Parathyroid adenoma (tissue), 2 donors: ENCODE measurements at regions not wholly inside any gene's neighbourhood (a gene's known extent, or its start where the extent isn't known, plus 50 kb on each side); places are given as distances from the start of the nearest gene placed in this dataset.

Source experiments
- H2AFZ ChIP-seq: fragments of 300-600 bp; sonication (generic); one replicate; pipeline ENCODE4 v1.7.0; 2017; ENCODE audit warnings: antibody characterized with exemption, mild to moderate bottlenecking
- H3K27ac ChIP-seq: fragments of 300-600 bp; sonication (generic); one replicate; pipeline ENCODE4 v1.7.0; 2017
- H3K27me3 ChIP-seq: fragments of 300-600 bp; sonication (generic); one replicate; pipeline ENCODE4 v1.7.0; 2017; ENCODE audit warnings: low read length; ENCODE audit not compliant: control insufficient read depth, insufficient read depth
- H3K36me3 ChIP-seq: fragments of 300-600 bp; sonication (generic); one replicate; pipeline ENCODE4 v1.7.0; 2017; ENCODE audit warnings: low read length; ENCODE audit not compliant: control insufficient read depth, insufficient read depth
- H3K4me1 ChIP-seq: fragments of 300-600 bp; sonication (generic); one replicate; pipeline ENCODE4 v1.7.0; 2017; ENCODE audit warnings: control low read depth
- H3K4me2 ChIP-seq: fragments of 300-600 bp; sonication (generic); one replicate; pipeline ENCODE4 v1.7.0; 2017; ENCODE audit warnings: low read length
- H3K4me3 ChIP-seq: fragments of 300-600 bp; sonication (generic); one replicate; pipeline ENCODE4 v1.7.0; 2017; ENCODE audit warnings: low read depth, low read length
- H3K79me2 ChIP-seq: fragments of 300-600 bp; sonication (generic); one replicate; pipeline ENCODE4 v1.7.0; 2017; ENCODE audit warnings: control low read depth
- H3K9ac ChIP-seq: fragments of 300-600 bp; sonication (generic); one replicate; pipeline ENCODE4 v1.7.0; 2017; ENCODE audit warnings: mild to moderate bottlenecking
- H3K9me3 ChIP-seq: fragments of 300-600 bp; sonication (generic); one replicate; pipeline ENCODE4 v1.7.0; 2017; ENCODE audit warnings: low read length; ENCODE audit not compliant: control insufficient read depth
- TF ChIP-seq, protein P1 (sequence below): fragments of 300-600 bp; sonication (generic); IDR thresholded peaks from one replicate; pipeline ENCODE4 v1.7.0; 2017; ENCODE audit warnings: antibody characterized with exemption, mild to moderate bottlenecking
- donor health status: primary hyperparathyroidism.

DNA sequence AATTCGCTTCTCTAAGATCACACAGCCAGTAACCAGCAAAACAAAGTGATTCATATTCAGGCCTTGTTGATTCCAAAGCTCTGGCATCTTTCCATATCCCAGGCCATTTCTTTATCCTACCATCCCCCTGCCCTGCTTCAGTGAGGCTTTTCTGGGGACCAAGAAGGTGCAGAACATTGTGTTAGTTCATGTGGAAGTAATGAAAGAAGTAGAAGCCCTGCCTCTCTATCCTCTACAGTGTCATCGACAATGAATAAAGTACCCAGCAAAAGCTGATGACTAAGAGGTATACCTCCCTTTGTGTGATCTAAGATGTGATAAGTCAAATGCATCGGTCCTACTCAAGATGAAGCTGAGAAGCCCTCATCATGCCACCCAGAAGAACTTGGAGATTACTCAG lies 383.2 kb downstream of the BCL11A start:
- no peak overlapping the region for H3K4me2 ChIP-seq
- H3K27ac ChIP-seq: no peak overlapping the region
- TF ChIP-seq, protein P1, sequence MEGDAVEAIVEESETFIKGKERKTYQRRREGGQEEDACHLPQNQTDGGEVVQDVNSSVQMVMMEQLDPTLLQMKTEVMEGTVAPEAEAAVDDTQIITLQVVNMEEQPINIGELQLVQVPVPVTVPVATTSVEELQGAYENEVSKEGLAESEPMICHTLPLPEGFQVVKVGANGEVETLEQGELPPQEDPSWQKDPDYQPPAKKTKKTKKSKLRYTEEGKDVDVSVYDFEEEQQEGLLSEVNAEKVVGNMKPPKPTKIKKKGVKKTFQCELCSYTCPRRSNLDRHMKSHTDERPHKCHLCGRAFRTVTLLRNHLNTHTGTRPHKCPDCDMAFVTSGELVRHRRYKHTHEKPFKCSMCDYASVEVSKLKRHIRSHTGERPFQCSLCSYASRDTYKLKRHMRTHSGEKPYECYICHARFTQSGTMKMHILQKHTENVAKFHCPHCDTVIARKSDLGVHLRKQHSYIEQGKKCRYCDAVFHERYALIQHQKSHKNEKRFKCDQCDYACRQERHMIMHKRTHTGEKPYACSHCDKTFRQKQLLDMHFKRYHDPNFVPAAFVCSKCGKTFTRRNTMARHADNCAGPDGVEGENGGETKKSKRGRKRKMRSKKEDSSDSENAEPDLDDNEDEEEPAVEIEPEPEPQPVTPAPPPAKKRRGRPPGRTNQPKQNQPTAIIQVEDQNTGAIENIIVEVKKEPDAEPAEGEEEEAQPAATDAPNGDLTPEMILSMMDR: no peak
- H3K79me2 ChIP-seq: no peaks in the 10 kb centered on the region
- H3K4me3 ChIP-seq: no peak overlapping the region
- no peak overlapping the region for H3K9ac ChIP-seq
- no peaks in the 10 kb centered on the region for H3K27me3 ChIP-seq
- H2AFZ ChIP-seq: no peak overlapping the region
- no peaks in the 10 kb centered on the region for H3K36me3 ChIP-seq
- no peaks in the 10 kb centered on the region for H3K9me3 ChIP-seq
- no peaks in the 10 kb centered on the region for H3K4me1 ChIP-seq

DNA sequence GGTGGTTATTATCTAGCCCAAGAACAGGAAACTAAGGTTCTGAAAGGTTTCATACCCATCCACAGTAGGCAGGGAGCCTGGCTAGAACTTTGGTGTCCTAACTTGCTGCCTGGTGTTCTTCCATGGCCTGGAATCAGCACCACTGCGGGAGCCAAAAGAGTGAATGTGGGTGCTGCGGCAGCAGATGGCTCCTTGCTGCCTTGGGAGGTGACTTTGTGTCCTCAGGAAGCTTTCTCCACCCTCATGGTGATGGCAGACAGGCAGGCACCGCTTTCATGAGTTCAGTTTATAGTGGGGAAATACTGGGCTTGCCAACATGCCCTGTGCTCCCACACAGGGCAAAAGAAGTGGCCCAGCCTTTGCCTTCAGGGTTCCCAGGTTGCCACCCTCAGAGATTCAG lies 385.2 kb downstream of the BCL11A start:
- TF ChIP-seq, protein P1: no peak
- Histone ChIP-seq H3K4me1 (no peaks in the 10 kb centered on the region), H2AFZ (no peak overlapping the region), H3K27ac (no peak overlapping the region), H3K9ac (no peak overlapping the region), H3K4me2 (no peak overlapping the region), H3K36me3 (no peaks in the 10 kb centered on the region), H3K9me3 (no peaks in the 10 kb centered on the region), H3K4me3 (no peak overlapping the region), H3K79me2 (no peaks in the 10 kb centered on the region), H3K27me3 (no peaks in the 10 kb centered on the region)

DNA sequence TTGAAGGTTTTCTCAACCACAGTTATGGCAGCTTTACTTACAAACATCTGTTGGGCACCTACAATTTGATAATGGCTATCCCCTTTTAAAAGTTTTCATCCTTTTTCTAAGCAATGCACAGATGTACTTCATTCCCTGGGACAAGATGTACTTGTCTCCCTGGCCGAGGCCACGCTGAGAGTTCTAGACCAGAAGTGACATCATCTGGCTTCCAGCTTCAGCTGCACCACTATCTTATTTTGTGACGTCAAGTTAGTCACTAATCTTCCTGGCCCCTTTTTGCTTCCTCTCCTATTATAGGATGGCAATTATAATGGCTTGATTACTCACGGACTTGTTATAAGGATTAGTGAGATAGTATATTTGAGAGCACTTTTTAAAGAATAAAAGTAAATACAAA lies 386.4 kb downstream of the BCL11A start:
- no peaks in the 10 kb centered on the region for H3K36me3 ChIP-seq
- no peak overlapping the region for H2AFZ ChIP-seq
- H3K9ac ChIP-seq: no peak overlapping the region
- H3K4me3 ChIP-seq: no peak overlapping the region
- H3K9me3 ChIP-seq: no peaks in the 10 kb centered on the region
- TF ChIP-seq, protein P1: no peak
- H3K4me2 ChIP-seq: no peak overlapping the region
- H3K79me2 ChIP-seq: no peaks in the 10 kb centered on the region
- no peak overlapping the region for H3K27ac ChIP-seq
- H3K27me3 ChIP-seq: no peaks in the 10 kb centered on the region
- no peaks in the 10 kb centered on the region for H3K4me1 ChIP-seq

DNA sequence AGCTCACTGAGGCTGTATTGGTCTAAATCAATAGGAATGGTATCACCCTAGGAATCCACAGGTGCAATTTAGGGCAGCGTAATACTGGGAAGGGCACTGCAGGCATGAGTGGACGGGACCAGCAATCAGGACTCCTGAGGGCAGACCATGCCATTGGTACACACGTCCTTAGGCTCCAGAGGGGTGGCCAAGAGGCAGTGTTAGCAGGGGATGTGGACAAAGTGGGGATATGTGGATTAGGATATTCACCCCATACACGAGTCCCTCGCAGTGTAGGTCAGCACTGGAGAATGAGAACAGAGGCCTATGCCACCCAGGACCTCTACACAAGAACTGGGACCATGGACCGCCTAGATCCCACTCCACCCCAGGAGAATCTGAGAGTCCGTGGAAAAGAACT lies 389.8 kb downstream of the BCL11A start:
- H3K9me3 ChIP-seq: no peaks in the 10 kb centered on the region
- no peak overlapping the region for H3K4me3 ChIP-seq
- H3K27me3 ChIP-seq: no peaks in the 10 kb centered on the region
- H3K36me3 ChIP-seq: no peaks in the 10 kb centered on the region
- H3K9ac ChIP-seq: no peak overlapping the region
- no peak overlapping the region for H2AFZ ChIP-seq
- H3K27ac ChIP-seq: no peak overlapping the region
- H3K4me2 ChIP-seq: no peak overlapping the region
- TF ChIP-seq, protein P1: no peak
- H3K79me2 ChIP-seq: no peaks in the 10 kb centered on the region
- no peaks in the 10 kb centered on the region for H3K4me1 ChIP-seq

DNA sequence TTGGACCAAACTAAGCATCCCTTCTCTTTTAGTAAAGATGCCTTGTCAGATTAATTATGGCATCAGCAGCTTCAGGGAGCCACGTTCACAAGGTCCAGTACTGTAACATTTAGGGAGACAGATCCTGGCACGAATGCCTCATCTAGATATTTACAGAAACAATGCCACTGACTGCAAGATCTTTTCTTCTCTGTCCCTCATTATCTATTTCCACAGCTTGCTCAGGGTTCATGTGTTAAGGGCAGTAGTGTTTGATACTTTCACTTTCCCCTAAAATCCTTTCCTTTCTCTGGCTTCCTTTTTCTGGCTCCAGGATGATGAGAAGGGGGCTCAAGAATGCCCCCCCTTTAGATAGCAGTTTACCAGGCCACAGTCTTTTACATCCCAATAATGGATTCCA lies 393.9 kb downstream of the BCL11A start:
- Histone ChIP-seq H3K4me3 (no peak overlapping the region), H3K9ac (no peak overlapping the region), H3K27ac (no peak overlapping the region), H3K4me1 (no peaks in the 10 kb centered on the region), H3K4me2 (no peak overlapping the region), H3K9me3 (no peaks in the 10 kb centered on the region), H2AFZ (no peak overlapping the region), H3K79me2 (no peaks in the 10 kb centered on the region), H3K27me3 (no peaks in the 10 kb centered on the region), H3K36me3 (no peaks in the 10 kb centered on the region)
- TF ChIP-seq, protein P1: no peak
